PC-3 (cell line): ENCODE measurements at regions not wholly inside any gene's neighbourhood (a gene's known extent, or its start where the extent isn't known, plus 50 kb on each side); places are given as distances from the start of the nearest gene placed in this dataset.

Experiments
- ATAC-seq: fragments of 200-7000 bp; cut with Tn5 transposase; 2 replicates; pipeline ENCODE4 v1.9.1; 2020; ENCODE audit warnings: mild to moderate bottlenecking, moderate library complexity
- BruUV-seq: library from RNA; stranded (reverse); fragments of 400-500 nt; replicated peaks from 2 replicates; lab custom pipeline; 2021; lab: Mats Ljungman, UMichigan
- CTCF ChIA-PET: fragments of 300-600 bp; sonication (Branson Sonifier 250); formaldehyde crosslinking; loops from one replicate; lab custom pipeline; 2022; ENCODE audit warnings: antibody characterized with exemption; lab: Charles Lee
- POLR2A ChIA-PET: fragments of 300-600 bp; sonication (Branson Sonifier 250); formaldehyde crosslinking; loops from one replicate; lab custom pipeline; 2022; ENCODE audit warnings: antibody characterized with exemption; ENCODE audit not compliant: unreplicated experiment; lab: Charles Lee
- DNase-seq: peaks from one replicate; pipeline ENCODE4 v3.0.0-alpha.2; 2015
- H2AFZ ChIP-seq: fragments of 300-600 bp; sonication (generic); 2 replicates; pipeline ENCODE4 v1.6.0; 2016; ENCODE audit warnings: antibody characterized with exemption, low read length
- H3F3A ChIP-seq: fragments of 300-600 bp; sonication (generic); one replicate; pipeline ENCODE4 v1.6.0; 2017; ENCODE audit warnings: antibody characterized with exemption, low read length, control low read depth, mild to moderate bottlenecking; ENCODE audit not compliant: unreplicated experiment
- H3K27ac ChIP-seq: fragments of 300-600 bp; sonication (generic); 2 replicates; pipeline ENCODE4 v1.5.1; 2016; ENCODE audit warnings: mild to moderate bottlenecking, low read length
- H3K27me3 ChIP-seq: fragments of 300-600 bp; sonication (generic); 2 replicates; pipeline ENCODE4 v1.6.1; 2016; ENCODE audit warnings: low read length, mixed read lengths
- H3K36me3 ChIP-seq: fragments of 300-600 bp; sonication (generic); 2 replicates; pipeline ENCODE4 v1.6.1; 2016; ENCODE audit warnings: low read depth, mixed run types, low read length, mixed read lengths
- H3K4me1 ChIP-seq: fragments of 300-600 bp; sonication (generic); 2 replicates; pipeline ENCODE4 v1.5.1; 2016; ENCODE audit warnings: low read length; ENCODE audit not compliant: insufficient read depth
- H3K4me2 ChIP-seq: fragments of 300-600 bp; sonication (generic); 2 replicates; pipeline ENCODE4 v1.6.0; 2016; ENCODE audit warnings: low read length
- H3K4me3 ChIP-seq: fragments of 300-600 bp; sonication (generic); 2 replicates; pipeline ENCODE4 v1.5.1; 2016; ENCODE audit warnings: mild to moderate bottlenecking, low read length, mixed read lengths
- H3K79me2 ChIP-seq: fragments of 300-600 bp; sonication (generic); 2 replicates; pipeline ENCODE4 v1.6.1; 2017; ENCODE audit warnings: low read length, mixed read lengths
- H3K9ac ChIP-seq: fragments of 300-600 bp; sonication (generic); 2 replicates; pipeline ENCODE4 v1.6.0; 2016; ENCODE audit warnings: mild to moderate bottlenecking, low read length
- H3K9me2 ChIP-seq: fragments of 300-600 bp; sonication (generic); replicated peaks from 2 replicates; pipeline ENCODE4 v1.6.1; 2016; ENCODE audit warnings: mixed run types, low read length, mixed read lengths
- H3K9me3 ChIP-seq: fragments of 300-600 bp; sonication (generic); 2 replicates; pipeline ENCODE4 v1.6.1; 2016; ENCODE audit warnings: low read length, mixed read lengths
- H4K20me1 ChIP-seq: fragments of 300-600 bp; sonication (generic); 2 replicates; pipeline ENCODE4 v1.6.1; 2016; ENCODE audit warnings: low read length, mixed read lengths
- CTCF ChIP-seq: fragments of 300-600 bp; sonication (generic); conservative IDR thresholded peaks from 2 replicates; pipeline ENCODE4 v1.5.1; 2017; ENCODE audit warnings: antibody characterized with exemption, low read depth, mild to moderate bottlenecking, low read length
- EZH2 ChIP-seq: fragments of 300-600 bp; sonication (generic); IDR thresholded peaks from one replicate; pipeline ENCODE4 v1.6.1; 2017; ENCODE audit warnings: antibody characterized with exemption, mild to moderate bottlenecking, low read length; ENCODE audit not compliant: unreplicated experiment
- EZH2phosphoT487 ChIP-seq: fragments of 300-600 bp; sonication (generic); IDR thresholded peaks from 2 replicates; pipeline ENCODE4 v1.6.1; 2018; ENCODE audit warnings: mild to moderate bottlenecking, antibody characterized with exemption, low read length, borderline replicate concordance
- intact Hi-C: fragments of 100-400 bp; cut with micrococcal nuclease; formaldehyde crosslinking; loops from 2 replicates; pipeline ENCODE4 v1.9.0; 2023

- Histone ChIP-seq H3K9me2 (no peaks in the 10 kb centered on the region), H4K20me1 (no peaks in the 10 kb centered on the region), H3K27ac (no peak overlapping the region), H3K9me3 (no peaks in the 10 kb centered on the region), H3K4me2 (no peak overlapping the region), H3K79me2 (no peaks in the 10 kb centered on the region), H3K4me1 (peaks cover 19% of the 10 kb centered on the region), H3K9ac (no peak overlapping the region), H3K4me3 (no peak overlapping the region), H3F3A (no peaks in the 10 kb centered on the region), H2AFZ (no peak overlapping the region), H3K36me3 (no peaks in the 10 kb centered on the region), H3K27me3 (no peaks in the 10 kb centered on the region)
- POLR2A ChIA-PET, result interaction anchor here (0.6 kb wide), 1 partner anchor 192 kb away, joined by 3 read pairs; no protein-coding TSS in a partner anchor
- intact Hi-C loops, result no loop called here
- TF ChIP-seq CTCF (no peak), EZH2 (no peak), EZH2phosphoT487 (no peak)
- DNase-seq (peak; percentile 48), ATAC-seq (peak; percentile 37; the same call in 1 of the 2 replicates)
- CTCF ChIA-PET, result interaction anchor here (0.6 to 1.0 kb wide), 3 partner anchors 37 to 211 kb away, joined by 3 to 6 read pairs (median 5); no protein-coding TSS in a partner anchor
- BruUV-seq, result no TSS peak
Measured at GRCh38 chr14:54138024-54138353, 181.4 kb upstream of the BMP4 start.

DNA sequence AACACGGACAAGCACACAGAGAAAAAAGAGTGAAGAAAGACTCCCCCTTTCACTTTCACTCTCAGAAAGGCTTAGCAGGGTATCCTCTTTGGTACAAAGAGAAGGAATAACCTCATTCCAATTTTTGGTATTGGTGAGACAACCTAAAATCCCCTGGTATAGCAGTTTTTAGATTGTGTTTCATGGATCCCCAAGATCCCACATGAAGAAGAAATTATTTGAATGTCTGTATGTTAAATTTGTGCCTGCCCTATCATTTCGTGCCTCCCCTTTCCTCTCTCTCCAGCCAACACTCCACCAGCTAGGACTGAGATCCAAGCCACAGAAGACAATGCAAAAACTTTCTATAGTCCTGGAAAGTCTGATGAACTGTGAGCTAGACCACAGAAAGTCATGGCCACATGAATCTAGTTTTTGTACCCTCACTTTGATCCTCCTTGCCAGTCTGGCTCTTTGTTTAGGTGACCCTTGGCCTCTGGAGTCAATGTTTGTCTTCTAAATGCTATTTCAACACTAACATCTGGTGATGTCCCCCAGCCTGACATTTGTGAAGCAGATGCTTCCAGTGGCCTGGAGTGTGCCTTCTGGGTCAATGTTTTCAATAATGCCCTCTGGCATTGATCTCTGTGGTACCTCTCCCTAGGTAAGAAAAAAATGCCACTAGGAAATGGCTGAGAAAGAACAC is 181.9 kb upstream of the BMP4 start:
- no peak overlapping the region for H3K27ac ChIP-seq
- POLR2A ChIA-PET, result no interaction called here
- BruUV-seq, result no TSS peak
- H3K4me3 ChIP-seq, result no peak overlapping the region
- H3K9me3 ChIP-seq, result no peaks in the 10 kb centered on the region
- no peaks in the 10 kb centered on the region for H3K9me2 ChIP-seq
- H3F3A ChIP-seq, result no peaks in the 10 kb centered on the region
- TF ChIP-seq EZH2phosphoT487 (no peak), CTCF (no peak)
- peaks cover 19% of the 10 kb centered on the region for H3K4me1 ChIP-seq
- ATAC-seq, result no peak
- H3K36me3 ChIP-seq, result no peaks in the 10 kb centered on the region
- H4K20me1 ChIP-seq, result no peaks in the 10 kb centered on the region
- H3K9ac ChIP-seq, result no peak overlapping the region
- CTCF ChIA-PET, result interaction anchor here (0.6 kb wide), 2 partner anchors 37 to 132 kb away, joined by 3 to 6 read pairs; no protein-coding TSS in a partner anchor
- no peaks in the 10 kb centered on the region for H3K79me2 ChIP-seq
- no peaks in the 10 kb centered on the region for H3K27me3 ChIP-seq
- no peak for DNase-seq
- H2AFZ ChIP-seq, result no peak overlapping the region
- intact Hi-C loops, result no loop called here
- no peak overlapping the region for H3K4me2 ChIP-seq

DNA sequence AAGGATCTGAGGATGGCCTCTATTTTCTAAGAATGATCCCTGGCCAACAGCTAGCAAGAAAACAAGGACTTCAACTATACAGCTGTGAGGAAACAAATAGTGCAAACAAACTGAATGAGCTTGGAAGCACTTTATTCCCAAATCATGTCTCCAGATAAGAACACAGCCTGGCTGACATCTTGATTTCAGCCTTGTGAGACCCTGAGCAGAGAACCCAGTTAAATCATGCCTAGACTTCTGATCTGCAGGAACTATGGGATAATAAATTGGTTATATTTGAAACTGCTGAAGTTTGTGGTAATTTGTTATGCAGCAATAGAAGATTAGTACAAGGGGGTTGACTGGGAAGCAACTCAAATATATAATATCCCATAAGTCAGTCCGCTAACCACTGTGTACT is 183.9 kb upstream of the BMP4 start:
- H3K4me3 ChIP-seq, result no peak overlapping the region
- DNase-seq (no peak), ATAC-seq (no peak)
- TF ChIP-seq EZH2phosphoT487 (no peak), EZH2 (no peak), CTCF (no peak)
- H3K9me2 ChIP-seq, result no peaks in the 10 kb centered on the region
- ChIA-PET POLR2A (interaction anchor here (0.6 to 0.7 kb wide), 2 partner anchors 45 to 187 kb away, joined by 3 read pairs; no protein-coding TSS in a partner anchor), CTCF (interaction anchor here (0.6 to 1.1 kb wide), 3 partner anchors 10 to 755 kb away, joined by 3 to 4 read pairs (median 3); no protein-coding TSS in a partner anchor)
- peaks cover 9% of the 10 kb centered on the region for H3K4me1 ChIP-seq
- H3K79me2 ChIP-seq, result no peaks in the 10 kb centered on the region
- no peaks in the 10 kb centered on the region for H4K20me1 ChIP-seq
- no peak overlapping the region for H3K27ac ChIP-seq
- intact Hi-C loops, result loop anchor here (2.0 kb wide), 1 partner anchor 56 kb away; no protein-coding TSS in a partner anchor
- no peaks in the 10 kb centered on the region for H3K36me3 ChIP-seq
- H3K27me3 ChIP-seq, result no peaks in the 10 kb centered on the region
- H2AFZ ChIP-seq, result no peak overlapping the region
- H3K4me2 ChIP-seq, result no peak overlapping the region
- BruUV-seq, result no TSS peak
- no peak overlapping the region for H3K9ac ChIP-seq
- H3K9me3 ChIP-seq, result no peaks in the 10 kb centered on the region
- no peaks in the 10 kb centered on the region for H3F3A ChIP-seq
